ENCODE measurements at regions not wholly inside any gene's neighbourhood (a gene's known extent, or its start where the extent isn't known, plus 50 kb on each side); places are given as distances from the start of the nearest gene placed in this dataset.

DNA sequence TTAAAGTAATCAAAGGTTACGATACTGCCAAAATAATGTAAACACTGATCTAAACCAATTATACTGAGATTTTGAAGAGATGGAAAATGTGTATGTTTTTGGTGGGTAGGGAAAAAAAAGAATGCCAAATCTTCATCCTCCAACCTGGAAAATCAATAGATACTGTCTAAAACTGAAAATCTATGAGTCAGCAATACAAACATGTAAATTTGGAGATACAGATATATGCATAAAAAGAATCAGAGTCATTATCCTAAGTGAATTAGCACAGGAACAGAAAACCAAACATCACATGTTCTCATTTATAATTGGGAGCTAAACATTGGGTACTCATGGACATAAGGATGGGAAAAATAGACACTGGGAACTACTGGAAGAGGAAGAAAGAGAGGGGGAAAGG is 197.4 kb upstream of the TRPC5 start:
- TF ChIP-seq, protein P1, sequence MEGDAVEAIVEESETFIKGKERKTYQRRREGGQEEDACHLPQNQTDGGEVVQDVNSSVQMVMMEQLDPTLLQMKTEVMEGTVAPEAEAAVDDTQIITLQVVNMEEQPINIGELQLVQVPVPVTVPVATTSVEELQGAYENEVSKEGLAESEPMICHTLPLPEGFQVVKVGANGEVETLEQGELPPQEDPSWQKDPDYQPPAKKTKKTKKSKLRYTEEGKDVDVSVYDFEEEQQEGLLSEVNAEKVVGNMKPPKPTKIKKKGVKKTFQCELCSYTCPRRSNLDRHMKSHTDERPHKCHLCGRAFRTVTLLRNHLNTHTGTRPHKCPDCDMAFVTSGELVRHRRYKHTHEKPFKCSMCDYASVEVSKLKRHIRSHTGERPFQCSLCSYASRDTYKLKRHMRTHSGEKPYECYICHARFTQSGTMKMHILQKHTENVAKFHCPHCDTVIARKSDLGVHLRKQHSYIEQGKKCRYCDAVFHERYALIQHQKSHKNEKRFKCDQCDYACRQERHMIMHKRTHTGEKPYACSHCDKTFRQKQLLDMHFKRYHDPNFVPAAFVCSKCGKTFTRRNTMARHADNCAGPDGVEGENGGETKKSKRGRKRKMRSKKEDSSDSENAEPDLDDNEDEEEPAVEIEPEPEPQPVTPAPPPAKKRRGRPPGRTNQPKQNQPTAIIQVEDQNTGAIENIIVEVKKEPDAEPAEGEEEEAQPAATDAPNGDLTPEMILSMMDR (optimal IDR thresholded peaks at IDR 0.05 in 1 of 3, IDR thresholded peaks at IDR 0.05 in 1 of 3, conservative IDR thresholded peaks at IDR 0.05 in 1 of 3; ENCODE audit: extremely low read depth in 1 of 3, insufficient read depth in 2 of 3, low read length in 3 of 3), result no peak
- TF ChIP-seq EZH2 (IDR thresholded peaks at IDR 0.05; ENCODE audit: low read length), result no peak

All from keratinocyte (primary cell).